Ovary (tissue), 3 donors: ENCODE measurements at regions not wholly inside any gene's neighbourhood (a gene's known extent, or its start where the extent isn't known, plus 50 kb on each side); places are given as distances from the start of the nearest gene placed in this dataset.

Experiments
- CTCF ChIP-seq, 3 donors: fragments of 450-650 bp in 2 of 3; fragments of 200-600 bp in 1 of 3; IDR thresholded peaks; one replicate each; pipeline versions ENCODE4 v1.5.1 to v1.8.0; 2016 to 2022; ENCODE audit warnings: antibody characterized with exemption in 3 of 3, mild to moderate bottlenecking in 1 of 3
- EP300 ChIP-seq: sonication (generic); formaldehyde crosslinking; IDR thresholded peaks from one replicate; pipeline ENCODE4 v1.6.1; 2017; ENCODE audit warnings: antibody characterized with exemption
- POLR2A ChIP-seq: fragments of 450-650 bp; IDR thresholded peaks from one replicate; pipeline ENCODE4 v1.6.1; 2017; ENCODE audit warnings: antibody characterized with exemption, mild to moderate bottlenecking, moderate library complexity
- donor health status: DM: no; HTN: no; CAD: no.

GRCh38 chr1:88149686-88150085 is 534.4 kb upstream of the PKN2 start:
- TF ChIP-seq CTCF (IDR thresholded peaks at IDR 0.05) (no peak), POLR2A (no peak), EP300 (no peak)
